MM.1S (cell line): ENCODE measurements at regions not wholly inside any gene's neighbourhood (a gene's known extent, or its start where the extent isn't known, plus 50 kb on each side); places are given as distances from the start of the nearest gene placed in this dataset.

Experiments
- DNase-seq: peaks from one replicate; pipeline ENCODE4 v3.0.0-alpha.2; 2015
- H2AFZ ChIP-seq: fragments of 300-600 bp; sonication (generic); 2 replicates; pipeline ENCODE4 v1.6.0; 2016; ENCODE audit warnings: antibody characterized with exemption, low read length
- H3F3A ChIP-seq: fragments of 300-600 bp; sonication (generic); 2 replicates; pipeline ENCODE4 v1.6.1; 2016; ENCODE audit warnings: mild to moderate bottlenecking, antibody characterized with exemption, low read length, moderate library complexity, mixed read lengths; ENCODE audit not compliant: insufficient read depth
- H3K27ac ChIP-seq: fragments of 300-600 bp; sonication (generic); 2 replicates; pipeline ENCODE4 v1.5.1; 2016; ENCODE audit warnings: mild to moderate bottlenecking, low read length
- H3K27me3 ChIP-seq: fragments of 300-600 bp; sonication (generic); replicated peaks from 2 replicates; pipeline ENCODE4 v1.6.0; 2016; ENCODE audit warnings: low read length; ENCODE audit not compliant: insufficient read depth
- H3K36me3 ChIP-seq: fragments of 300-600 bp; sonication (generic); replicated peaks from 2 replicates; pipeline ENCODE4 v1.6.1; 2016; ENCODE audit warnings: mild to moderate bottlenecking, low read length, mixed read lengths; ENCODE audit not compliant: insufficient read depth
- H3K4me1 ChIP-seq: fragments of 300-600 bp; sonication (generic); 2 replicates; pipeline ENCODE4 v1.6.1; 2016; ENCODE audit warnings: low read length, mixed read lengths
- H3K4me2 ChIP-seq: fragments of 300-600 bp; sonication (generic); 2 replicates; pipeline ENCODE4 v1.6.0; 2016; ENCODE audit warnings: low read depth, low read length
- H3K4me3 ChIP-seq: fragments of 300-600 bp; sonication (generic); 2 replicates; pipeline ENCODE4 v1.5.1; 2016; ENCODE audit warnings: low read length, mixed read lengths
- H3K79me2 ChIP-seq: fragments of 300-600 bp; sonication (generic); 2 replicates; pipeline ENCODE4 v1.6.1; 2016; ENCODE audit warnings: mixed run types, low read length, mixed read lengths
- H3K9ac ChIP-seq: fragments of 300-600 bp; sonication (generic); 2 replicates; pipeline ENCODE4 v1.6.1; 2016; ENCODE audit warnings: low read length, mixed read lengths
- H3K9me2 ChIP-seq: fragments of 300-600 bp; sonication (generic); replicated peaks from 2 replicates; pipeline ENCODE4 v1.6.1; 2016; ENCODE audit warnings: mild to moderate bottlenecking, low read length, mixed read lengths; ENCODE audit not compliant: insufficient read depth
- H3K9me3 ChIP-seq: fragments of 300-600 bp; sonication (generic); replicated peaks from 2 replicates; pipeline ENCODE4 v1.6.1; 2016; ENCODE audit warnings: mild to moderate bottlenecking, low read length, mixed read lengths; ENCODE audit not compliant: insufficient read depth
- H4K20me1 ChIP-seq: fragments of 300-600 bp; sonication (generic); 2 replicates; pipeline ENCODE4 v1.6.1; 2016; ENCODE audit warnings: mild to moderate bottlenecking, low read length, moderate library complexity, mixed read lengths; ENCODE audit not compliant: insufficient read depth
- EZH2 ChIP-seq: fragments of 300-600 bp; sonication (generic); optimal IDR thresholded peaks from 2 replicates; pipeline ENCODE3; 2017; ENCODE audit warnings: low read depth, mild to moderate bottlenecking, antibody characterized with exemption, low read length, mixed read lengths
- EZH2phosphoT487 ChIP-seq: fragments of 300-600 bp; sonication (generic); IDR thresholded peaks from 2 replicates; pipeline ENCODE4 v1.6.1; 2018; ENCODE audit warnings: antibody characterized with exemption, low read length
- TF ChIP-seq, protein P1 (sequence below): fragments of 300-600 bp; sonication (generic); IDR thresholded peaks from 2 replicates; pipeline ENCODE4 v1.5.1; 2016; ENCODE audit warnings: antibody characterized with exemption, low read length, mixed read lengths

DNA sequence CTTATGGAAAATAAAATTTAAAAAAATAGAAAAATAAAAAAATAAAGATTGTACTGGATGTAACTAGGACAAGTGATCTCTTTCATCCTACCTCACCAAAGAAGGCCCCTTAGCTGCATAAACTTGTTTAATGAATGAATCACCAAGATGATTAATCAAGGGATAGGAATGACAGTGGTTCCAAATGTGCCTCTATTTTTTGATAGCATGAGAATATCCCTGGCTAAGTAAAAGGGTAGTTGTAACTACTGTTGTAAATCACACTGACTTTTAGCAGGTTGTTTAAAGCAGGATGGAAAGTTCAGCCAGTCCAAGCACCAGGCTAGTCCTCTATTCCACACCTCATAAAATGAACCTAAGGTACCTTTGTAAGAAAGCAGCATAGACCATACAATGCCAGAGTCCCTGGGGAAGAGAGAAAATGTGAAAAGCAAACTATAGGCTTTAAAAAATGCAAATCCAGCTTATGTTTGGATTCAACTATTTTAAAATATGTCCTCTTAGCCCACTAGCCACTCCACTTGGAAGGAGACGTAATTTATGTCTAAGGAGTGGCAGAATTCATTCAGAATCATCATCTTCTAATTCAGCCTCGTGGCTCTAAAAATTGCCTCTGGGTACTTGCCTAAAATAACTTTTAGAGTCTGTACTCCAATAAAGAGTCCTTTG is 126.8 kb downstream of the SKIDA1 start:
- no peaks in the 10 kb centered on the region for H4K20me1 ChIP-seq
- no peak for DNase-seq
- H3F3A ChIP-seq = no peaks in the 10 kb centered on the region
- H3K4me3 ChIP-seq = no peak overlapping the region
- H3K36me3 ChIP-seq = no peaks in the 10 kb centered on the region
- H3K4me2 ChIP-seq = no peak overlapping the region
- TF ChIP-seq, protein P1, sequence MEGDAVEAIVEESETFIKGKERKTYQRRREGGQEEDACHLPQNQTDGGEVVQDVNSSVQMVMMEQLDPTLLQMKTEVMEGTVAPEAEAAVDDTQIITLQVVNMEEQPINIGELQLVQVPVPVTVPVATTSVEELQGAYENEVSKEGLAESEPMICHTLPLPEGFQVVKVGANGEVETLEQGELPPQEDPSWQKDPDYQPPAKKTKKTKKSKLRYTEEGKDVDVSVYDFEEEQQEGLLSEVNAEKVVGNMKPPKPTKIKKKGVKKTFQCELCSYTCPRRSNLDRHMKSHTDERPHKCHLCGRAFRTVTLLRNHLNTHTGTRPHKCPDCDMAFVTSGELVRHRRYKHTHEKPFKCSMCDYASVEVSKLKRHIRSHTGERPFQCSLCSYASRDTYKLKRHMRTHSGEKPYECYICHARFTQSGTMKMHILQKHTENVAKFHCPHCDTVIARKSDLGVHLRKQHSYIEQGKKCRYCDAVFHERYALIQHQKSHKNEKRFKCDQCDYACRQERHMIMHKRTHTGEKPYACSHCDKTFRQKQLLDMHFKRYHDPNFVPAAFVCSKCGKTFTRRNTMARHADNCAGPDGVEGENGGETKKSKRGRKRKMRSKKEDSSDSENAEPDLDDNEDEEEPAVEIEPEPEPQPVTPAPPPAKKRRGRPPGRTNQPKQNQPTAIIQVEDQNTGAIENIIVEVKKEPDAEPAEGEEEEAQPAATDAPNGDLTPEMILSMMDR = no peak
- TF ChIP-seq EZH2phosphoT487 (no peak), EZH2 (no peak)
- no peaks in the 10 kb centered on the region for H3K27me3 ChIP-seq
- no peaks in the 10 kb centered on the region for H3K4me1 ChIP-seq
- no peaks in the 10 kb centered on the region for H3K79me2 ChIP-seq
- no peak overlapping the region for H2AFZ ChIP-seq
- no peaks in the 10 kb centered on the region for H3K9me3 ChIP-seq
- H3K27ac ChIP-seq = no peak overlapping the region
- no peaks in the 10 kb centered on the region for H3K9me2 ChIP-seq
- H3K9ac ChIP-seq = no peak overlapping the region

DNA sequence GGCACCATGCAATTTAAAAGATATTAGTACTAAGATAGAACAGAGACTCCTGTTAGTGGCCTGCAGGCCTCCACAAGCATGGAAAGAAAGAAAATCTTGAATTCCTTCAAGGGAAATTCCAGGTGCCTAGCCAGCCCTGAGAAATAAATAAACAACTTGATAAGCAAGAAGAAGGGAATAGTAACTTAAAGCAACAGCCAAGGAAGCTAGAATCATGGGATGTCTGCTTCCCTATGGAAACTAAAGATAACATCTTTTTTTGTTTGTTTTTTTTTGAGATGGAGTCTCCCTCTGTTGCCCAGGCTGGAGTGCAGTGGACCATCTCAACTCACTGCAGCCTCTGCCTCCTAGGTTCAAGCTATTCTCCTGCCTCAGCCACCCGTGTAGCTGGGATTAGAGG is 128.6 kb downstream of the SKIDA1 start:
- DNase-seq = no peak
- H3K4me3 ChIP-seq = no peak overlapping the region
- no peak overlapping the region for H2AFZ ChIP-seq
- no peaks in the 10 kb centered on the region for H3K36me3 ChIP-seq
- no peaks in the 10 kb centered on the region for H3K9me2 ChIP-seq
- no peaks in the 10 kb centered on the region for H3F3A ChIP-seq
- no peak overlapping the region for H3K27ac ChIP-seq
- H3K9me3 ChIP-seq = no peaks in the 10 kb centered on the region
- no peak overlapping the region for H3K4me2 ChIP-seq
- H4K20me1 ChIP-seq = no peaks in the 10 kb centered on the region
- no peaks in the 10 kb centered on the region for H3K4me1 ChIP-seq
- TF ChIP-seq EZH2 = no peak
- TF ChIP-seq, protein P1 = no peak
- TF ChIP-seq EZH2phosphoT487 = no peak
- H3K79me2 ChIP-seq = no peaks in the 10 kb centered on the region
- no peak overlapping the region for H3K9ac ChIP-seq
- no peaks in the 10 kb centered on the region for H3K27me3 ChIP-seq

DNA sequence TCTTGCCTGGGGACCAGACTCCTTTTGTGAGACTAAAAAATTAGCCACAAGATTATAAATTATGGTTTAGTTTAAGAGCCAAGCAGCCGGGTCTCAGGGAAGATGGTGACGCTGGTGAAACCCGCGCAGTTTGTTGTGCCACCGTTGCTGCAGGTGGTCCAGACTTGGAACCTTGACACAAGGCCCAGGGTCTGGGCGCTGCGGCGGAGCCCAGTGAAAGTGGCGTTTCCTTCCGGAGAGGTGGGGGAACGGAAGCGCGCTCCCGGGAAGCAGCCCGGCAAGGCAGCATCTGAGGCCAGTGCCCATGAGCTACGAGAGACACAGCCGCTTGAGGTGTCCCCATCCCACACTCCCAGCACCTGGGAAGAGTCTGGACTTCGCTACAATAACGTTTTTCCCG is 131.6 kb downstream of the SKIDA1 start:
- no peak for DNase-seq
- TF ChIP-seq EZH2 = no peak
- TF ChIP-seq, protein P1 = no peak
- no peak for TF ChIP-seq EZH2phosphoT487
- no peaks in the 10 kb centered on the region for H3K4me1 ChIP-seq
- H3K4me3 ChIP-seq = no peak overlapping the region
- no peak overlapping the region for H3K4me2 ChIP-seq
- no peaks in the 10 kb centered on the region for H3K27me3 ChIP-seq
- no peak overlapping the region for H3K27ac ChIP-seq
- H3F3A ChIP-seq = no peaks in the 10 kb centered on the region
- no peak overlapping the region for H2AFZ ChIP-seq
- no peaks in the 10 kb centered on the region for H3K36me3 ChIP-seq
- H3K9me3 ChIP-seq = no peaks in the 10 kb centered on the region
- H3K9me2 ChIP-seq = no peaks in the 10 kb centered on the region
- no peak overlapping the region for H3K9ac ChIP-seq
- no peaks in the 10 kb centered on the region for H3K79me2 ChIP-seq
- no peaks in the 10 kb centered on the region for H4K20me1 ChIP-seq
